GM21447 (cell line): ENCODE measurements at regions not wholly inside any gene's neighbourhood (a gene's known extent, or its start where the extent isn't known, plus 50 kb on each side); places are given as distances from the start of the nearest gene placed in this dataset.

ENCODE experiments used
- ATAC-seq: cut with Tn5 transposase; IDR thresholded peaks from one replicate; pipeline ENCODE4 v1.9.1; 2021; ENCODE audit not compliant: unreplicated experiment

DNA sequence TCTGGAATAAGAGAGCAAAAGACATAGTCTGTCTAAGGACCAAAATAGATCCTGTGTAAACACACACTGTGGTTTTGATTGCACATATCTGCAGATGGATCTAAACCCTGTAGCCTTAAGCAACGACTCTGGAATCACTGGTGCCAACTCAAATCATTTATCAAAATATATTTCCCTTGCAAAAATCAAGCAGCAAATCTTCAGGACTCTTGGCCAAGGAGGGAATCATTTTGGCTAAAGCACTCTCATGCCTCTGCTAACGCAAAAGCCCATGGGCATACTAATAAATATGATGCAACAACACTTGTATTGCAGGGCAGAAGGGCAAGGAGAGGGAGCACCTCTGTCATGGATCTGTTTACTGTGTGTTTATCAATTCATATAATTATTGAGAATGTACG, 155.4 kb upstream of the DUSP10 start:
- ATAC-seq: no peak

DNA sequence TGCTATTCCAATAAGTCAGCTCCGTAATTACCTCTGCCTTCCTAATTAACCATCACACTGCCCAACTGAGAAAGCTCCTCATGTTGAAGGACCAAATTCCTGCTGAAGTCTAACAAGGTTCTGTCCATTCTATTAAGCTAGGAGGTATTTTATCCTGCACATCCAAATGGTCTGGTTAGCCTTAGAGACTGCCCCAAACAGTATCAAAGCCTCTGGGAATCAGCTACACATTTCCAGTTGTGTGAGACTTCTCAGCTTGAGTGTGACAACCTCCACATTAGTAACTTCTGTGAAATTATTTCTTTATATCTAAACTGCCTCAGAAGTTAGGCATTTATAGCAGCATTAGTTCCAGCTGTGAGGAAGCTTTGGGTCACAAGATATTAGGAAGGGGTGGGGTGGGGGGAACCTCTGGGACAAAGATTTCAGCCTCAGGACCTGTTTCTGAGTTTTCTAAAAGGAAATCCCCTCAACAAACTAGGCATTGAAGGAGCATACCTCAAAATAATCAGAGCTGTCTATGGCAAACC, 150.5 kb upstream of the DUSP10 start:
- ATAC-seq: no peak

DNA sequence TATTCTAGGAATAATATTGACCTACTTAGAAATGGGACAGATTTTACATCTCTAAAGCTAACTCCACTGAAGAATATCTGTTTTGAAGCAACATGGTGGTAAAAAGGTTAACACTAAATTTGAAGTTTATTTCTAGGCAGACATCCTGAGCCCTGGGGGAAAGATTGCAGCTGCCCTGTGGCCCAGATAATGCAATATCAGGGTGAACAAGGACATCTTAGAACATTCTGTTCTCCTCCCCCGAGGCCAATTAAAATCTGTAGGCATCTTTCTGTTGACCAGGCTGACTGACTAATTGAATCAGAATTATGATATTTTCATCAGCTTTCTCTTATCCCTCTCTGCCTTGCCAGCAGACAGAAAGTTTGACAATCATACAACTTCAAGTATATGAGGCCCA, 149.8 kb upstream of the DUSP10 start:
- ATAC-seq: no peak

DNA sequence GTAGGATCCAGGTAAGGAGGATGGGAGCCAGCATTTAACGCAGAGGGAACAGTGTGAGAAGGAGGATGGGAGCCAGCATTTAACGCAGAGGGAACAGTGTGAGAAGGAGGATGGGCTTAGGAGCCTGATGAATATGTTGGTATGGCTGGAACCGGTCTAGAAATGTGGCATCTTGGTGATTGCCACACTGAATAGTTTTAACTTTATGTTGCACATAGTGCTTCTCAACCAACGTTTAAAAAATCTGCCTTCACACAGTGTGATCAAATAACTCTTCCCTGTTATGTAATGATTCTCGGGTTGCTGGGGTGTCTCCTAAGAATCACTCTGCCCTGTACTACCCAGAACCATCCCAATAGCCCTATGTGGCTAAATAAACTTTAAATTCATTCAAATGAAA, 146.9 kb upstream of the DUSP10 start:
- ATAC-seq: no peak

DNA sequence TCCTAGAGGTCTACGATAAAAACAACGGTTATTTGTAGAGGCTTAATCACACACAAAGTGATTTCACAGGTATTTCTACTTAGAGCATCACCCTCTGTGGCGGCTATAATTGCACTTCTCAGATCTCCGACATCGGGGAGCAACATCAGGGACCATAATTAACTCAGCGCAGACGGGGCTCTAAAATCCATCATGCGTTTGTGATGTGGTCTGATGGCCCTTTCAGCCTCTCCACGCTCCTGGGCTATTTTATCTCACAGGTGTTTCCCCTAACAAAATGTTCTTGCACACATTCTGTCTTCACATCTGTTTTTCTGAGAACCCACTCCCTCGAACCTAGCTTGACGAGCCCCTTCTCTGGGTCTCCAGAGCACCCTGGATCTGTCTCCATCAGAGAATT, 146.3 kb upstream of the DUSP10 start:
- ATAC-seq: no peak

DNA sequence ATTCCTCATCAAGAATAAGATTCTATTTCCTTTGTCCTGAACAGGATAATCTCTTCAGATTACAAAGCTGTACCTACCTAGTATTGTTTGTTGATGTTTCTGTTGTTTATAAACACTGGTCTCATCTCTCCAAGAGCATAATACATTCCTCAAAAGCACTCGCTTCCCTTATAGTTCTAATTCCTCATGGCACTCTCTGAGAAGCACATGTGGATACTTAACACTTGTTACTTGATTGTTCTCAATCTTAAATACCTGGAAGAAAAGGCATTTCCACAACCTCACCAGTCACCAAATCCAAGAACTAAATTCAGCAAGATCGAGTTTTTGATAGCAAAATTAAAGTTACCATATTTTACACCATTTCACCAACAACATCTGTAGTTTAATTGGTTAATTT, 145.9 kb upstream of the DUSP10 start:
- ATAC-seq: no peak

DNA sequence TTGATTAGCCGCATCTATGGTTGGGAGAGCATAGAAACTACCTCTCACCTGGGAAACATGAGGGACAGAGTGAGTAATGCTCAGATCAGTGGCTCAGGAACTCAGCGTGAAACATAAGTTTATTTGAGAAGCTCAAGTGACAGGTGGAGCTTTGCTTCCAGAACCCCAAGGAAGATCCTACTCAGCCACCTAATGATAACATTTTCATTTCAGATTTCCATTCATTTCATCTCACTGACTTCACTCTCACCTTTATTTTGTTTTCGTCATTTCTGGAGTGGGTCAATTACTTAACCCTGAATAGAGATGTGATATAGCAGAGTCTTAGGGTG, 145.5 kb upstream of the DUSP10 start:
- ATAC-seq: no peak

DNA sequence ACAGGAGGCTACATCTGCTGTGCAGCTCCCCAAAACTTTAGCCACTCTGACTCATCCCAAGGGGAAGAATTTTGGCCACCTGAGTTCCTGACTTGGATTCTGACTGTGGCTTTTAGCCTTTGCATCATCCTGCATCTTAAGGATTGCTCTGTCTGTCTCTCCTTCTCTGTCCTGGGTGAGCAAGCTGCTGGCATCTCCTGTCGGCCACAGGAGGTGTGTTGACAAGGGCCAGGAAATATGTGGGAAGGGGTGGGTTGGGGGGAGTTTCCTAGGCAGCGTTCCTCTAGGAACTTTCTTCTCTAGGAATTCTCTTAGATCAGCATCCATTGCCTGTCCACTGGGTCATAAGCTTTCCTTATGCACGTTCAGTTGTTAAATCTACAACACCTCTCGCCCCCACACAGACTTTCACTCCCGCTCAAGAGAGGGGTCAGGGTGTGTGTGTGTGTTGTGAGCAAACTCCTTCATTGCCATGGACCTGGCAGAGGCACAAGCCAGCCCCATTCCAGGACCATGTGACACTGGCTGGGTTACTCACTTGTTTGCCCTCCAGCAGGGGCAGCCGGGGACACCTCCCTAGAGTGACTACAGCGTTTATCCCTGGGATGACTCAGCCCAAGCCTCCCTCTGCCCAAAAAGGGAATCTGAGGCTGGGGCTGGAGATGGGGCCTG, 145.0 kb upstream of the DUSP10 start:
- no peak for ATAC-seq

DNA sequence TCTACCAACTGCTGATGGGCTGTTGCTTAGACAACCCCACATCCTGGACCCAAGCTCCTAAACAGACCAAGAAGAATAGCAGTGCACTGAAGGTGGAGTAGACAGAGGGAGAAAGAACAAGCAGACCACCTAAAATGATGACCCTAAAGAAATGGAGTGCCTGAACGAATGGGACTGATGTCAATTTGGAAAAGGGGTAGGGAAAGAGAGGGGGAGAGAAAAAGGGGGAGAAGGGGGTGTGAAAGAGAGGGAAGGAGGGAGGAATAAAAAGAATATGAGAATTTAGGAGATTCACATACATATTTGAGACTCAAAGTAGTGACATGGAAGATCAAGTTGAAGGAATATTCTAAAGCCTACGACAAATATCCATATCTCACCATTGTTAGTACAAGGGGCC, 144.4 kb upstream of the DUSP10 start:
- no peak for ATAC-seq

DNA sequence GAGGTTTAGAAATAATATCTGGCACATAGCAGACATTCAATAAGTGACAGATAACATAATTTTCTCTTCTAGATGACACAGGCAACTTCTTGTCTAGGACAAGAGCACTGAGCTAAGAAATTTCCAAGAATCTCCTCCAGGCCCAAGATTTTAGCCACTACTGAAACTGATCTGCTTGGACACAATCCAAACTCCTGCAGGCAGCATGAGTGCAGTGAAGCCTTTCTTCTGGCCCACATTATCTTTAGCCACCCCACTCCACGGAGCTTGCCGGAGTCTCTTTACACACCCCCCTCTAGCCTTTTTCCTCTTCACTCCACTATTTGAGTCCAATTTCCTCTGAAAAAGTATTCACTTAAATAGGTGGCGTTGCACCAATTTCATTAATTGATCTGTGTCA, 142.9 kb upstream of the DUSP10 start:
- ATAC-seq: no peak

DNA sequence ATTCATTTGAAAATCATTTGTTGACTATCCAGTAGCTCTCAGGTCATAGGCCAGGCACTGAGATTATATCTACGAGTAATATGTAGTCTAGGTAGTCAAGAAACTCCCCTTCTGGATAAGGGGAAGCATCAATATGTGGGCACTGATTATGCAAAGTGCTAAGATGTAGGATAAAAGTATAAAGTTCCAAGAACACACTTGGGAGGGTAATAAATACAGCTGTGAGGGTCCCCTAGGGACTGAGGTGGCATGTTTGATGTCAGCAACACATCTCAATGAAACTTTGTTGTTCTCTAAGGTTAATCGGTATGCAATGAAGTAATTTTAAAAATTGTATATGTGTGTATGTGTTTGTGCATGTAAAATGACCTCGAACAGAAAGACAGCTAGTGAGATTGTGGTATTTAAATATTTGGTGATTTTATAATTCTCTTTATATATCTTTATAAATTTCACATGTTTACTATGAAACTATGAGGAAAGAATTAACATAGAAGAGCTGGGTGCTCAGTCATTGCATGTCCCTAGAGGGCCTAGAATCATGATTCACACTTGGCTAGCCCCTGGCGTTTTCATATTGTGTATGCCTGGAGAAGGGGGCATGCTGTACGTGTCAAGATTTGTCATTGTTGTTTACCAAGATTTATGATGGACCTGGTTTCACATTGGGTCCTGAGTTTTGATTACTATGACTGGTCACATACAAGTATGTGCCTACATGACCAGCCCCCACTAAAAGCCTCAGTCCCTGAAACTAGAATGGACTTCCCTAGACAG, 140.1 kb upstream of the DUSP10 start:
- no peak for ATAC-seq

DNA sequence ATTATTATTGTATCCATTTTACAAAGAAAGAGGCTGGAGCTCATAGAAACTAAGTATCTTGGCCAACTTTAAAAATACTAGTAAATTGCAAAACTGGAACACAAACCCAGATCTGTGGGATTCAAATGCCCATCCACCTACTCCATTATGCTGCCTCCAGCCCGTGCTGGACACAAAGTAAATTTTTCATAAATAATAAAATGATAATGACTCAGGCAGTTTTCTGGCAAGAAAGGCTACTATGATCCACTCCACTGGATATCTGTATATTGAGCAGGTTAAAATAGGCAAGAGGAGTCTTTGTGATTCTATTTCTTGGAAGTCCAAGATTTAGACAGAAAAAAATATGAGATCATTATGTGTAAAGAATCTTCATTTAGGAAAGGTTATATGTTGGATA, 138.3 kb upstream of the DUSP10 start:
- no peak for ATAC-seq

DNA sequence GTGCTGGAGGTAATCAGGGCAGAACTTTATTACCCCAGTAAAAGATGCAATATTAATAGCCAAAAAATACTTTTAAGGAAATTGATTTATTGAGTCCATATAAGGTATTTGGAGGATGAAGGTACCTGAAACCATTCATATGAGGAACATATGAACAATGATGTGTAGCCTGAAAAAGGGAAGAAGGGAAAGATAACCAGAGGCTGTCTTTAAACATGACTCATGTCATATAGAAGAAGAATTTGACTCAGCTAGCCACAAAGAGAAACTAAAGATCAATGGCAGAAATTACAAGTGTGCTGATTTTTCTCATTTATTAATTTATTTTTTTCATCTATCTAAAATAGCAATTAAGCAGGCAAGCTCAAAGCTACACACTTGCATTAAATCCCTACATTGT, 136.2 kb upstream of the DUSP10 start:
- ATAC-seq: peak; percentile 89

DNA sequence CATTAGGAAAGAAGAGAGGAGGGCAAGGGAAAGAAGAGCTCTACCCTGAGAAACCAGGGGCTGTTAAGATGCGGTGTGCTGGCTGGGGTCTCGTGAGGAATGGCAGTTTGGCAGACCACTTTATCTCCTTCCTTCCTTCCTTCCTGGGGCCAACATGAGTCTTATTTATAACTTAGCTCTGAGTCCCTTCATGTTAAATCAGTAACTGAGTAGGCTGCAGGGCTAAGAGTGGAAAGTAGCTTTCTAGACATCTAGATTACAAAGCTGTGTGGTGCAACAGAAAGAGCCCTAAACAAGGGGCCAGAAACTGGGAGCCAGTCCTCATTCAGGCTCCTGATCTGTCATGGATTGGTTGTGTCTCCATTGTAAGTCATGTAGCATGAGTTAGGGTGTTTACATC, 135.4 kb upstream of the DUSP10 start:
- no peak for ATAC-seq

DNA sequence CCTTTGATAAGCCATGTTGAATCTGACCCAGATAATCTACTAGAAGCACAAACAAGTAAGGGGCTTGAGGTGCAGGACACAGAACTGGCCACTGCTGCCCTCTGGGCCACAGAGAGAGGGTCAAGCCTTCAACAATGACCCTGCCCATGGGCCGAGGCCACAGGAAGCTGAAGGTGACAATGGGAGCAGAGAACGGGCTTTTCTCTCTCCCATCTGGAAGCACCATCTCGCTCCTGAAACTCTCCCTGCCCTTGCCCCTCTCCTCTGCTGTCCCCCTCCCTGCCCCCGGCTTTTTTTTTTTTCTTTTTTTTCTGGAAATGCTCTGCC, 133.1 kb upstream of the DUSP10 start:
- ATAC-seq: no peak

DNA sequence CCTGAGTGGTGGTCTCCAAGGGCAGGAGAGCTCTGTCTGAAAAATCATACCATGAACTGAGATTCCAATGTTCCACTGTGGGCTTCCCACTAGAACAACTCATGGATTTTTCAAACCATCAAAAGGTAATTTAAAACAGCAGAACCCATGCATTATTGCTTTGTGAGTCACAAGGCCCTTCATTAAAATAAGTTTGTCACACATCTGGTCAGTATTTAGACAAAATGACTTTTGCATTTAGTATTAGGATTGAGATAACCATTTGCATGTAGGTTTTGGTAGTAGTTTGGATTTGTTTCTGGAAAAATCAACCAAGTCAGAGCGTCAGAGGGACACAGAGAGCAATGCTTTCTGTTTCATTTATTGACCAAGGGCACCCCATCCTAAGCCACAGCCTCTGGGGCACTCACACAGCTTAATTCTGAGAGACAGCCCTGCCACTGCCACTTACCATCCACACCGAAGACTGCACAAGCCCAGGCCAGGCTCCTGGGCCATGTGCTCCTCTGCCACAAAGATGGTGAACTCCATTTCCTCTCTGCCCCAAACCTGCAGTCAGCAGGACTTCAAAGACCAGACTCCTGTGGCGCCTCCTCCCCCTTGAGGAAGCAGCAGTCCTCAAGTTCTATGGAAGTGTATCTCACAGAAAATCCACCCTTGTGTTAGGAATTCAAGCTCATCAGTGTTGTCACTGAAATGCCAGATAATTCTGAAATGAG, 132.6 kb upstream of the DUSP10 start:
- no peak for ATAC-seq

DNA sequence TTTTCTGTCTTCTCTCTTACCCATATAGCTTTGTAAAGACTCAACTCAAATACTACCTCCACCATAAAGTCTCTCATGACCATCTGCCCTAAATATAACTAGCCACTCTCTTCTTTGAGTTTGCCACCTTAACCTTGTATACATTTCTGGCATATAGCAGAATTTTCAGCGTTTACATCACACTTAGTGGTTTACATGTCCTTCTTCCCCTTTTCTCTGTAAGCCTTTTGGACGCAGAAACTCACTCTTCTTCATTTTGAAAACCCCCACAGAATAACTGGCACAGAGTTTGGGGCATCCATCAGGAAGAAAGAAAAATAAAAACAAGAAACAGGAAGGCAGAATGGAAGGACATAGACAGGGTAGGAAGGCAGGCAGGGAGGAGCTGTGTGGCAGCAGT, 131.8 kb upstream of the DUSP10 start:
- ATAC-seq: no peak

DNA sequence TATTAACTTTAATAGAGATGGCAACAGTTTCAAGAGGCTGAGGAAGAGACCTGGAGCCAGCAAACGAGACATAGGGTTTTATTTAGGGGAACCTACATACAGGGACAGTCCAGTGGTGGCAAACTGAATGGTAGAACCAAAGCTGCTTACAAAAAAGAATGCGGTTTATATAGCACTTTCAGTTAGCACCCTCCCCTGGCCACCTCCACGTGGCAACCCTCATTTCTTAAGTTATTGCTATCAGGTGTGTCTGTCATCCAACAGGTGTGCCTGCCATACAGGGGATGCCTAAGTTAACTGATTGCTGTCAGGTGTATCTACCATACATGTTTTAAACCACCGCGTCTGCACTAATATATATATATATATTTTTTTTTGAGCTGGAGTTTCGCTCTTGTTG, 129.2 kb upstream of the DUSP10 start:
- no peak for ATAC-seq

DNA sequence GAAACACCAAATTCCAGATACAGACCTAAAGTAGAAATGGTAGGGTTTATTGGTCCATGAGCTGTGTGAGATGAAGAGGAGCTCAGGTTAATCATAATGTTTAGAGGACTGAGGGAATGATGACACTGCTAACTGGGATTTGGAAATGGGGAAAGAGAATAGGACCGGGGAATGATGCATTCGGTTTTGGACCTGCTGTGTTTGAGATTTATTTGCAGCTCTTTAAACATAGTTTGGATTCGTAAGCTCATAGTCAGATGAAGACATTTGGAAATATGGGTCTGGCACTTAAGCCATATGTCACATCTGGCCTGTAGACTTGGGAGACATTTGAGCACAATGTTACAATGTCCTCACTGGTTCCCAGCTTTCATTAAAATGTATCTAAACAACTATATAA, 127.9 kb upstream of the DUSP10 start:
- ATAC-seq: no peak

DNA sequence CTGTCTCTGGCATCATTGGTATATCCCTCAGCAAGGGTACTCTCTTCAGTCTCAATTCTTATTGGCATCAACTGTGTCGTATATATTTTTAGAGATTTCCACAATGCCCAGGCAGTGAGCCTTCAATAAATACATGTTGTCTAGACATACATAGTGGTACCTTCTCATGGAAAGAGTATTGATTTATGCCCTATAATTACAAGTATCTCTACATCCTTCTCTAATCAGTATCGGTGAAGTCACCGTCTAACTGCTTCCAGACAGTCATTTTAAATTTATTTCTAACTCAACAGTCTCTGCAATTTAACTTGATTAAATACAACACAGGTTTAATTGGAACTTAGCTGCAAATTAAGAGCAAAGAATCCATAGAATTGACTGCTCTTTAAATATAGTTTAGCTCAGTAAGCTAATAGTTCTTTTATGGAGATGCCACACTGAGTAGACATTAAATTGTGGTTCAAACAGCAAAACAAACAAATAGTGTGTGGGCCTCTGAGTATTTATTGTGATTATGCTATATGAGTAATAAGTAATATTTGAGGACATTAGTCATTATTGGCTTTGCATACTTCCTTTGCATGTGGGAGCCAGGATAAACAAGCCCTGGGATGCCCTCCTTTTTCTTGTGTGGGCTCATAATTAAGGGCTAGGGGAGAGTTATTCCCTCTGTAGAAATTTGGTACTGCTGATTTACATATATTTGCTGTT, 126.9 kb upstream of the DUSP10 start:
- no peak for ATAC-seq

DNA sequence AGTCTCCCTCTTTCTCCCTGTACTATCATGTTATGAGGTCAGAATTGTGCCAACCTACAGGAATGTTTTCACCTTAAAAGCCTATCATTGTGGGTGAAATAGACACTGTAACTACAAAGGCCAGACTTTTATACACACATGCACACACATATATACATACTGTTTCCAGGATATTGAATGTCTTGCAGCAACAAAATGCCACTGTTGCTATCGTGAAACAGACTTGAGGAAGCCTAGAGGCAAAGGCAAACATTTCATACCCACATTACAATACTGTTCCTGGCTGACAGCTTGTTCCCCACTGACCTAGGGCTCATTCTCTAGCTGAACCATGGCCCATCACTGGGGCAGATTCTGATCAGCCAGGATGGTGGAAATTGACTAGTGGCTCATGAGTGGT, 125.1 kb upstream of the DUSP10 start:
- ATAC-seq: no peak

DNA sequence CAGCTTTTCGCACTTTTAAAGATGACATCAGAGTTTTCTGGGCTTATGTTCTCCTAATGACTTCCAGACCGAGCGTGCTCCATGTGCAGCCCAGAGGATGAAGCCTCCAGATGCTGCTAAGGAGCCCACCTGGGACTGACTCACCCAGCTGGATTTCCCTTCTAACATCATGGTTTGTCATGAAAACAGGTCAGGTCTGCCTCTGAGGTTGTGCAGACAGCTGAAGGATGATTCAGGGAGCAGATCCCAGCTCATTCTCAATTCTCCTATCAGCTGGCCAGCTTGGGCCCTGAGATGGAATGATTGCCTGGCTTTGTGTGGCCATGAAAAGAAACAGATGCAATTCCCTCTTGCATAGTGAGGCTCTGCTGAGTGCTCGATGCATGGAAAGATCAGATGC, 123.9 kb upstream of the DUSP10 start:
- ATAC-seq: no peak
